Cardiac muscle cell (in vitro differentiated cells and primary cell): ENCODE measurements at regions not wholly inside any gene's neighbourhood (a gene's known extent, or its start where the extent isn't known, plus 50 kb on each side); places are given as distances from the start of the nearest gene placed in this dataset.

ENCODE experiments used
- DNase-seq, 2 donors: peaks; one replicate each; pipeline versions ENCODE4 v3.0.0 to v3.0.0-alpha.2; 2010 to 2017; ENCODE audit warnings: low read depth in 1 of 2, low spot score in 1 of 2
- H3K27ac ChIP-seq: fragments of 200-600 bp; sonication (generic); 2 replicates; pipeline ENCODE4 v1.5.1; 2016
- H3K27me3 ChIP-seq: fragments of 200-600 bp; sonication (generic); 2 replicates; pipeline ENCODE4 v1.6.0; 2016; ENCODE audit warnings: control low read depth
- H3K36me3 ChIP-seq: fragments of 200-600 bp; sonication (generic); 2 replicates; pipeline ENCODE4 v1.5.1; 2016; ENCODE audit warnings: control low read depth
- H3K4me1 ChIP-seq: fragments of 200-600 bp; sonication (generic); 2 replicates; pipeline ENCODE4 v1.8.1; 2017; ENCODE audit warnings: low read depth, mild to moderate bottlenecking, mixed run types
- H3K4me3 ChIP-seq: fragments of 200-600 bp; sonication (generic); 2 replicates; pipeline ENCODE4 v1.5.1; 2016; ENCODE audit warnings: mild to moderate bottlenecking
- H3K9me3 ChIP-seq: fragments of 200-600 bp; sonication (generic); 2 replicates; pipeline ENCODE4 v1.5.1; 2017; ENCODE audit warnings: low read depth, mild to moderate bottlenecking, control low read depth
- CTCF ChIP-seq: IDR thresholded peaks from 2 replicates; pipeline ENCODE4 v1.5.1; 2012; ENCODE audit warnings: low read depth, mild to moderate bottlenecking, low read length

DNA sequence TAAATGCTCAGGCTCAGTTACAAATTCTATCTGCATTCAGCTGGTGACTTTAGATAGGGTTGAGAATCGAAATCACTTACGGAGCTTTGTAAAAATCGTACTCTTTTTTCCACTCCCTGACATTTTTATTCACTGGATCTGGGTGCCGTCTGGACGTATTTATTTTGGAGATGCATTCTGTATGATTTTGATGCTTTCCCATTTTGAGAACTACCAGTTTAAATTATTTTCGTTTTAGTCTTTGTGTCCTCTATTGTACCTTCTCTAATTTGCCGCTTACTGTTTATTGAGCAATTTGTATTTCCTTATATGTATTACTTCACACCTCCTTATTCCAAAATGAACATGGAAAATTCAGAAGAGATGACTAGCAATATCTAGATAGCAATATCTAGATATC is 96.2 kb downstream of the FASLG start:
- no peak for DNase-seq
- TF ChIP-seq CTCF: no peak
- H3K4me3 ChIP-seq: no peak overlapping the region
- H3K36me3 ChIP-seq: no peaks in the 10 kb centered on the region
- no peaks in the 10 kb centered on the region for H3K4me1 ChIP-seq
- no peaks in the 10 kb centered on the region for H3K9me3 ChIP-seq
- H3K27ac ChIP-seq: no peak overlapping the region
- H3K27me3 ChIP-seq: no peaks in the 10 kb centered on the region

GRCh38 chr1:172756024-172756423 is 97.1 kb downstream of the FASLG start:
- H3K4me1 ChIP-seq: no peaks in the 10 kb centered on the region
- no peaks in the 10 kb centered on the region for H3K27me3 ChIP-seq
- no peak for DNase-seq
- no peak overlapping the region for H3K27ac ChIP-seq
- no peak for TF ChIP-seq CTCF
- H3K36me3 ChIP-seq: no peaks in the 10 kb centered on the region
- no peak overlapping the region for H3K4me3 ChIP-seq
- H3K9me3 ChIP-seq: no peaks in the 10 kb centered on the region

DNA sequence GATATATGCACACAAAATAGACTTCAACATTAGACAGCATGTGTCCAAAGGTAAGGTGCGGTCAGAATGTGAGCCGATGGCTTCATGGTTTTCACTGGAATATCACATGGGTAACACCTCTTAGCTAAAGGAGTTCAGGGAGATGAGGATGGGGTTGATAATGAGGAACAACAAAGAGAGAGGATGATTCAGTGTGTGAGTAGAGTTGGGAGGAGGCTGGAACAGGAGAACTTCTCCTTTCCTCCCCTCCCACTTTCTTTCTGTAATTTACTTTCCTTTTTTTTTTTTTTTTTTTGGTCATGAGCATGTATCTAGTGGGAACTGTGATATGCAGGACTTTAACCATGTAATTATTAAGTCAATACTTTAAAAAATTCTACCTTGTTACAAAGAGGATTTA is 99.4 kb downstream of the FASLG start:
- Histone ChIP-seq H3K27me3 (no peaks in the 10 kb centered on the region), H3K36me3 (no peaks in the 10 kb centered on the region), H3K27ac (no peak overlapping the region), H3K9me3 (no peaks in the 10 kb centered on the region), H3K4me3 (no peak overlapping the region), H3K4me1 (no peaks in the 10 kb centered on the region)
- no peak for TF ChIP-seq CTCF
- DNase-seq: no peak

GRCh38 chr1:172760121-172760520 is 101.2 kb downstream of the FASLG start:
- Histone ChIP-seq H3K27me3 (no peaks in the 10 kb centered on the region), H3K27ac (no peak overlapping the region), H3K4me3 (no peak overlapping the region), H3K4me1 (no peaks in the 10 kb centered on the region), H3K36me3 (no peaks in the 10 kb centered on the region), H3K9me3 (no peaks in the 10 kb centered on the region)
- DNase-seq: no peak
- no peak for TF ChIP-seq CTCF

DNA sequence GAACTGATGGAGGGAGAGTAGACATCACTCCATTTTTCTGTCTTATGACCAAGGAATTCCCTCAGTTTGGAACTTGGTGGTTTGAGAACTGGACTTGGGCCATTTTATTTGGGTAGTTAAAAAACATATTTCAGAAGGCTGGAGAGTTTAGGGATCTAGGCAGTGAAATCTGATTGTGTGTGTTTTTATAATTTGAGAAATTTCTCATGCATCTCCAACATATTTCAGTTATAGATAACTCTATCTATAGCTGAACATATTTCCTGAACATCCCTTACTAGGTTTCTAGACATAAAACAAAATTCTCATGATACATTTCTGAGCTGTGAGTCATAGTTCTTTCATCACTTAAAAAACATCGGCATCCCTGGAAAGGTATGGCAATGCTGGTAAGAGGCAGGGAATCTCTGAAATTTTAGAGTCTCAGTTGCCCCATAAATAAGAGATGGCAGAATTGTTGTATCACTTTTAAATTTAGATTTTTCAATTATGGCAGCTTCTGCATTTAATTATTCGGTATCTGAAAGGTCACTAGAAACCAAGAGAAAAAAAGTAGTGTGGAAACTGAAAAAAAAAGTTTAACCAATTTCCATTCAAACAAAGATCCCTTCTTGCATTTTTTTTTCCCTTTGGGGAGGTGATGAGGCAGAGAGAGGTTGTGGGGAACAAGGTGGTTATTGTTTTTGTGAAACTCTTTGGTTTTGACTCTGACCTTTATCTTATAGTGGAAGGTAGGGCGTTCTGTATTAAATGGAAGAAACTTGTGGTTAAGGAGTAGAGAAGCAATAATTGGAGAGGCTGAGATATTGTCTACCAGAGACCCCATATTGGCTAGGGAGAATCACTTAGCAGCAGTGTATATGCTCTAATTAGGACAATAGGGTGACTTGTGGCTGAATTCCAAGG is 102.9 kb downstream of the FASLG start:
- Histone ChIP-seq H3K27me3 (no peaks in the 10 kb centered on the region), H3K9me3 (no peaks in the 10 kb centered on the region), H3K4me3 (no peak overlapping the region), H3K4me1 (no peaks in the 10 kb centered on the region), H3K36me3 (no peaks in the 10 kb centered on the region), H3K27ac (no peak overlapping the region)
- no peak for TF ChIP-seq CTCF
- peak in 1 of 2 donors; percentile 70 for DNase-seq
